Astrocyte (in vitro differentiated cells and primary cell): ENCODE measurements at regions not wholly inside any gene's neighbourhood (a gene's known extent, or its start where the extent isn't known, plus 50 kb on each side); places are given as distances from the start of the nearest gene placed in this dataset.

Experiments
- DNase-seq: peaks from one replicate; pipeline ENCODE4 v3.0.0-alpha.2; 2010; ENCODE audit warnings: low read depth
- FAIRE-seq: peaks from 2 replicates; lab custom pipeline; 2011; peaks lifted over from hg19 to GRCh38; lab: Jason Lieb, UNC
- H2AFZ ChIP-seq: 2 replicates; pipeline ENCODE4 v1.6.0; 2012; ENCODE audit warnings: low read depth, low read length, inconsistent platforms
- H3K27ac ChIP-seq: 2 replicates; pipeline ENCODE4 v1.5.1; 2011; ENCODE audit warnings: low read depth, low read length, inconsistent platforms
- H3K27me3 ChIP-seq: 2 replicates; pipeline ENCODE4 v1.6.0; 2011; ENCODE audit warnings: low read length, inconsistent platforms; ENCODE audit not compliant: insufficient read depth
- H3K36me3 ChIP-seq: 2 replicates; pipeline ENCODE4 v1.5.1; 2011; ENCODE audit warnings: low read length, inconsistent platforms; ENCODE audit not compliant: insufficient read depth
- H3K4me1 ChIP-seq: 2 replicates; pipeline ENCODE4 v1.5.1; 2011; ENCODE audit warnings: low read length, inconsistent platforms; ENCODE audit not compliant: insufficient read depth
- H3K4me2 ChIP-seq: 2 replicates; pipeline ENCODE4 v1.6.0; 2012; ENCODE audit warnings: low read length, inconsistent platforms
- H3K4me3 ChIP-seq: 2 replicates; pipeline ENCODE4 v1.5.1; 2011; ENCODE audit warnings: low read depth, mild to moderate bottlenecking, low read length, inconsistent platforms; ENCODE audit not compliant: insufficient read depth
- H3K79me2 ChIP-seq: 2 replicates; pipeline ENCODE4 v1.6.0; 2012; ENCODE audit warnings: mild to moderate bottlenecking, low read length, inconsistent platforms; ENCODE audit not compliant: insufficient read depth
- H3K9ac ChIP-seq: 2 replicates; pipeline ENCODE4 v1.6.0; 2012; ENCODE audit warnings: mild to moderate bottlenecking, low read length, inconsistent platforms
- H3K9me3 ChIP-seq: 2 replicates; pipeline ENCODE4 v1.5.1; 2012; ENCODE audit warnings: low read depth, mild to moderate bottlenecking, low read length, inconsistent platforms; ENCODE audit not compliant: insufficient read depth
- H4K20me1 ChIP-seq: 2 replicates; pipeline ENCODE4 v1.6.0; 2012; ENCODE audit warnings: low read length, inconsistent platforms; ENCODE audit not compliant: insufficient read depth
- H3K27ac Mint-ChIP-seq: one replicate; pipeline ENCODE4 v1.8.0; 2021; ENCODE audit warnings: mild to moderate bottlenecking, mixed read lengths; ENCODE audit not compliant: unreplicated experiment
- H3K27me3 Mint-ChIP-seq: one replicate; pipeline ENCODE4 v1.8.0; 2021; ENCODE audit warnings: low read depth, mixed read lengths; ENCODE audit not compliant: unreplicated experiment
- H3K36me3 Mint-ChIP-seq: one replicate; pipeline ENCODE4 v1.8.0; 2021; ENCODE audit warnings: low read depth, mixed read lengths; ENCODE audit not compliant: unreplicated experiment
- H3K4me1 Mint-ChIP-seq: one replicate; pipeline ENCODE4 v1.8.0; 2021; ENCODE audit warnings: low read depth, mixed read lengths; ENCODE audit not compliant: unreplicated experiment
- H3K4me3 Mint-ChIP-seq: one replicate; pipeline ENCODE4 v1.8.0; 2021; ENCODE audit warnings: mild to moderate bottlenecking, moderate library complexity, mixed read lengths; ENCODE audit not compliant: unreplicated experiment
- H3K9me3 Mint-ChIP-seq: one replicate; pipeline ENCODE4 v1.8.0; 2021; ENCODE audit warnings: mild to moderate bottlenecking, mixed read lengths; ENCODE audit not compliant: unreplicated experiment
- CTCF ChIP-seq: IDR thresholded peaks from 2 replicates; pipeline ENCODE4 v1.5.1; 2011; ENCODE audit warnings: low read depth, mild to moderate bottlenecking, inconsistent platforms, low read length, moderate library complexity; ENCODE audit not compliant: insufficient read depth
- EZH2 ChIP-seq: IDR thresholded peaks from 2 replicates; pipeline ENCODE4 v1.6.1; 2012; ENCODE audit warnings: mild to moderate bottlenecking, low read length, inconsistent platforms; ENCODE audit not compliant: insufficient read depth

- no peak for TF ChIP-seq EZH2
- no peak for TF ChIP-seq CTCF
- no peak overlapping the region for H3K4me3 ChIP-seq
- Mint-ChIP-seq H3K36me3 (no peaks in the 10 kb centered on the region), H3K27ac (no peak overlapping the region), H3K9me3 (no peaks in the 10 kb centered on the region), H3K4me3 (no peak overlapping the region), H3K4me1 (no peaks in the 10 kb centered on the region), H3K27me3 (no peaks in the 10 kb centered on the region)
- FAIRE-seq (no peak), DNase-seq (no peak)
- H3K4me2 ChIP-seq, result no peak overlapping the region
- H3K79me2 ChIP-seq, result no peaks in the 10 kb centered on the region
- no peaks in the 10 kb centered on the region for H3K4me1 ChIP-seq
- H3K9ac ChIP-seq, result no peak overlapping the region
- H2AFZ ChIP-seq, result no peak overlapping the region
- no peaks in the 10 kb centered on the region for H3K9me3 ChIP-seq
- no peaks in the 10 kb centered on the region for H3K36me3 ChIP-seq
- no peaks in the 10 kb centered on the region for H4K20me1 ChIP-seq
- no peaks in the 10 kb centered on the region for H3K27me3 ChIP-seq
- H3K27ac ChIP-seq, result no peak overlapping the region
These were observed 179.6 kb upstream of the CXorf51A start for GRCh38 chrX:146994163-146994562.

GRCh38 chrX:146973283-146973682, 158.7 kb upstream of the CXorf51A start:
- FAIRE-seq (no peak), DNase-seq (no peak)
- Histone ChIP-seq H3K4me3 (no peak overlapping the region), H2AFZ (no peak overlapping the region), H3K4me1 (no peaks in the 10 kb centered on the region), H4K20me1 (no peaks in the 10 kb centered on the region), H3K27ac (no peak overlapping the region), H3K9ac (no peak overlapping the region), H3K27me3 (no peaks in the 10 kb centered on the region), H3K4me2 (no peak overlapping the region), H3K9me3 (no peaks in the 10 kb centered on the region), H3K36me3 (no peaks in the 10 kb centered on the region), H3K79me2 (no peaks in the 10 kb centered on the region)
- Mint-ChIP-seq H3K27ac (no peak overlapping the region), H3K4me1 (no peaks in the 10 kb centered on the region), H3K9me3 (no peaks in the 10 kb centered on the region), H3K27me3 (no peaks in the 10 kb centered on the region), H3K4me3 (no peak overlapping the region), H3K36me3 (no peaks in the 10 kb centered on the region)
- TF ChIP-seq CTCF (no peak), EZH2 (no peak)

- H3K9me3 ChIP-seq, result no peaks in the 10 kb centered on the region
- H3K4me1 ChIP-seq, result no peaks in the 10 kb centered on the region
- no peak overlapping the region for H2AFZ ChIP-seq
- no peak overlapping the region for H3K4me3 Mint-ChIP-seq
- no peak overlapping the region for H3K9ac ChIP-seq
- no peak overlapping the region for H3K4me2 ChIP-seq
- no peaks in the 10 kb centered on the region for H3K36me3 Mint-ChIP-seq
- H3K9me3 Mint-ChIP-seq, result no peaks in the 10 kb centered on the region
- FAIRE-seq (peak; percentile 43), DNase-seq (no peak)
- H3K4me3 ChIP-seq, result no peak overlapping the region
- H3K27me3 Mint-ChIP-seq, result no peaks in the 10 kb centered on the region
- H3K4me1 Mint-ChIP-seq, result no peaks in the 10 kb centered on the region
- H3K27me3 ChIP-seq, result no peaks in the 10 kb centered on the region
- no peak overlapping the region for H3K27ac Mint-ChIP-seq
- no peaks in the 10 kb centered on the region for H3K79me2 ChIP-seq
- TF ChIP-seq EZH2 (no peak), CTCF (no peak)
- no peaks in the 10 kb centered on the region for H3K36me3 ChIP-seq
- H4K20me1 ChIP-seq, result no peaks in the 10 kb centered on the region
- no peak overlapping the region for H3K27ac ChIP-seq
These were observed 152.8 kb upstream of the CXorf51A start for GRCh38 chrX:146967306-146967705.
